Activated CD4-positive, alpha-beta T cell treated with anti-CD3 and anti-CD28 coated beads, Interleukin-2, amount 10 ng/mL, durations not matched to agents 24 days and 14 days (primary cell): ENCODE measurements at regions not wholly inside any gene's neighbourhood (a gene's known extent, or its start where the extent isn't known, plus 50 kb on each side); places are given as distances from the start of the nearest gene placed in this dataset.
"Not testable (repeated sequence)": the region's sequence is repeated elsewhere in the genome, so short reads cannot be mapped to it uniquely, and the experiment has no call there.

Experiments
- DNase-seq: peaks from one replicate; pipeline ENCODE4 v3.0.0; 2022
- H3K27ac Mint-ChIP-seq: one replicate; pipeline ENCODE4 v1.8.0; 2022; ENCODE audit warnings: mild to moderate bottlenecking, mixed read lengths
- H3K27me3 Mint-ChIP-seq: one replicate; pipeline ENCODE4 v1.8.0; 2022; ENCODE audit warnings: mixed read lengths
- H3K36me3 Mint-ChIP-seq: one replicate; pipeline ENCODE4 v1.8.0; 2022; ENCODE audit warnings: low read depth, mild to moderate bottlenecking, mixed read lengths
- H3K4me1 Mint-ChIP-seq: one replicate; pipeline ENCODE4 v1.8.0; 2021; ENCODE audit warnings: mixed read lengths
- H3K4me3 Mint-ChIP-seq: one replicate; pipeline ENCODE4 v1.8.0; 2022; ENCODE audit warnings: mild to moderate bottlenecking, moderate library complexity, mixed read lengths
- H3K9me3 Mint-ChIP-seq: one replicate; pipeline ENCODE4 v1.8.0; 2021; ENCODE audit warnings: mixed read lengths
- intact Hi-C: fragments of 100-400 bp; cut with micrococcal nuclease; formaldehyde crosslinking; loops from one replicate; pipeline ENCODE4 v1.15.1; 2023

DNA sequence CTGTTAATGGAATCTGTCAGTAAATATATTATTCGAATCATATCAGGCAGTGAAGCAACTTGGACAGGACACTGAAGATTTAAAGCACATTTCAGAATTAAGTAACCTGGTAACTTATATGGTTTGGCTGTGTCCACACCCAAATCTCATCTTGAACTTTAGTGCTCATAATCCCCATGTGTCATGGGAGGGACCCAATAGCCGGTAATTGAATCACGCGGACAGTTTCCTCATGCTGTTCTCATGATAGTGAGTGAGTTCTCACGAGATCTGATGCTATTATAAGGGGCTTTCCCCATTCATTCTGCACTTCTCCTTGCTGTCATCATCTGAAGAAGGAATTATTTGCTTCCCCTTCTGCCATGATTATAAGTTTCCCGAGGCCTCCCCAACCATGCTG lies 83.2 kb upstream of the COL1A2 start:
- no peak overlapping the region for H3K27ac Mint-ChIP-seq
- H3K4me1 Mint-ChIP-seq = no peaks in the 10 kb centered on the region
- no peak overlapping the region for H3K4me3 Mint-ChIP-seq
- H3K9me3 Mint-ChIP-seq = no peaks in the 10 kb centered on the region
- intact Hi-C loops = no loop called here
- no peak for DNase-seq
- H3K36me3 Mint-ChIP-seq = no peaks in the 10 kb centered on the region
- peaks cover 2% of the 10 kb centered on the region for H3K27me3 Mint-ChIP-seq

DNA sequence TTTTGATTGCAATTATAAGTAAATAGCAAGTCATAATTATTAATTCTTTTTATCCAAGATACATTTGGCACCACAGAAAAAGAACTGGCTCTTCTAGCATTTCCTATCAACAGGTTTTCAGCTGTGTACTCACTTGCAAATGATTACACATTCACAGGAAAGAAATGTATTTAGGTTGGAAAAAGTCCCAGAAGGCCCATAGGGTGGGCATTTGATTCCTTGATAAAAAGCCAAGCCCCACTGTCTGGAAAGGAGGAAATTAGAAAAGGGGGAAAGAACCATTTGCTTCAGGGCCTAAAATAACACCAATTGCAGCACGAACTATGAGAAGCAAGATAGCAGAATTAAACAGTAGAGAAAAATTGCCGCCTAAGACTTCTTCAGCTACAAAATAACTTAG lies 80.8 kb upstream of the COL1A2 start:
- no peaks in the 10 kb centered on the region for H3K9me3 Mint-ChIP-seq
- H3K4me1 Mint-ChIP-seq = no peaks in the 10 kb centered on the region
- DNase-seq = no peak
- no peaks in the 10 kb centered on the region for H3K36me3 Mint-ChIP-seq
- H3K4me3 Mint-ChIP-seq = no peak overlapping the region
- intact Hi-C loops = no loop called here
- H3K27me3 Mint-ChIP-seq = peaks cover 2% of the 10 kb centered on the region
- H3K27ac Mint-ChIP-seq = no peak overlapping the region

DNA sequence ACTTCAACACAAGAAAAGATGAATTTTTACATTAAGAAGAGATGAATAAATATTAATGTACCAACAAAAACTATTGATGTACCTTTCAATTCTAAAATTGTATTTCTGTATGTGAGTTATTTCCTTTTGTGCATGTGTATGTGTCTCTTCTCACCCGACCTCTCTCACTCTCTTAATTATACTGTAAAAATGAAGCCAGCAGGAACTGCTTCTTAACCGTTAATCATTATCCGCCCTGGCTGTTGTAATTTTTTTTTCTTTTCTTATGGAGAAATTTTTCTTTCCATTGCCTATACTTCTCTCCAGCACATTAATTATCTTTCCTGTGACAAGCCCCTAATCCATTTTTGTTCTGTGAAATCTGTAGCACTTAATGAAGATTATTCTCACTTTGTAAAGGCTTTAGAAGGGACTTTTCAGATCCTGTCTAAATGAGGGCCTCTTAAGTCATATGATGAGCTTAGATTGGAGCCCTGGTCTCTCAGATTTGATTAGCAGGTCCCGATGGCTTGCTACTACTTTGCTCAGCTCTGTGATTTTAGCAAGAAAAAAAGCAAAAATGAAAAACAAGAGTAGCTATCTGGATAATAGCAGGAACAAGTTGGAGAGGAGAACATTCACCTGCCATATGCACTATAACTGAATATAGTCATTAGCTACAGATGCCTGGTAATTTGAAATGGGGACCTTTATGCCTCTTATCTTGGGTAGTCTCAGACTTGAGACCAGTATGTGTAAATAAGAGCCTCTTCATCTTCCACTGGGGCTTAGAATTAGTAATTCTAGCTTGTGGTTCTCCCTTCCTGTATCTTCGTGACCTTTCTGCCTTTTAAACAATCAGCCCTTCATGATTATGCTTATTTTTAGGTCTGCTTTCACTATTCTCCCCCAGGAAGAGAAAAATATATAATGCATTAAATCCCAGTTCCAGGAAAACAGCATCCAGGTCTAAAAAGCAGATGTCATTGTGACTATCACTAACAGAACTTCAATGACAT lies 80.0 kb upstream of the COL1A2 start:
- no peak overlapping the region for H3K4me3 Mint-ChIP-seq
- H3K27ac Mint-ChIP-seq = no peak overlapping the region
- no peaks in the 10 kb centered on the region for H3K36me3 Mint-ChIP-seq
- intact Hi-C loops = no loop called here
- DNase-seq = no peak
- no peaks in the 10 kb centered on the region for H3K9me3 Mint-ChIP-seq
- peaks cover 2% of the 10 kb centered on the region for H3K27me3 Mint-ChIP-seq
- H3K4me1 Mint-ChIP-seq = no peaks in the 10 kb centered on the region

DNA sequence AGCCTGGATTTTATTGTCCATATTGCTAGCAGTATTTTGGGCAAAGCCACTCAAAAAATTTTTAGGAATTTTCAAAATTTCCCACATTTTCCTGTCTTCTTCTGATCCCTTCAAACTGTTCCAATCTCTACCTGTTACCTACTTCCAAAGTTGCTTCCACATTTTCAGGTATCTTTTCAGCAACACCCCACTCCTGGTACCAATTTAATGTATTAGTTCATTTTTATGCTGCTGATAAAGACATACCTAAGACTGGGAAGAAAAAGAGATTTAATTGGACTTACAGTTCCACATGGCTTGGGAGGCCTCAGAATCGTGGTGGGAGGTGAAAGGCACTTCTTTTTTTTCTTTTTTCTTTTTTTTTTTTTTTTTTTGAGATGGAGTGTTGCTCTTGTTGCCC lies 73.6 kb upstream of the COL1A2 start:
- intact Hi-C loops, H3K36me3 Mint-ChIP-seq, H3K4me1 Mint-ChIP-seq, H3K4me3 Mint-ChIP-seq, DNase-seq, H3K9me3 Mint-ChIP-seq, H3K27me3 Mint-ChIP-seq, H3K27ac Mint-ChIP-seq: not testable (repeated sequence)

DNA sequence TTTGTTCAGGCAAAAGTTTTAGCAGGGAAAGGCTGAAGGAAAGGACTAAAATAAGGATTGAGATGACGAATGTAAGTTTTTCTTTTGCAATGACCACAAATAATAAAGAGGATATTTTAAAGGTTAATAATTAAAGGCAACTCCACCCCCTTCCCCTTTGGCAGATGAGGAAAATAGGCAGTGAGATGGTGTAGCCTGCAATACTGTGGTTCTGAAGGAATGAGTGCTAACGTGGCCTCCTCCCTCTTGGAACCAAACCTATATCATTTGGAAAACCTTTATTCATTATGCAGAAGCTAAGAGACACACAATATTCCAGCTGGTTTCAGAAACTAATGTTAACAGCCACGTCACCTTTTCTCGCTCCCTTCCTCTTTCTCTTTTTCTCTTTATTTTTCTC lies 70.9 kb upstream of the COL1A2 start:
- Mint-ChIP-seq H3K4me1 (no peaks in the 10 kb centered on the region), H3K36me3 (peaks cover 2% of the 10 kb centered on the region), H3K27ac (no peak overlapping the region), H3K9me3 (peaks cover 11% of the 10 kb centered on the region), H3K27me3 (no peaks in the 10 kb centered on the region), H3K4me3 (no peak overlapping the region)
- DNase-seq = no peak
- intact Hi-C loops = no loop called here

DNA sequence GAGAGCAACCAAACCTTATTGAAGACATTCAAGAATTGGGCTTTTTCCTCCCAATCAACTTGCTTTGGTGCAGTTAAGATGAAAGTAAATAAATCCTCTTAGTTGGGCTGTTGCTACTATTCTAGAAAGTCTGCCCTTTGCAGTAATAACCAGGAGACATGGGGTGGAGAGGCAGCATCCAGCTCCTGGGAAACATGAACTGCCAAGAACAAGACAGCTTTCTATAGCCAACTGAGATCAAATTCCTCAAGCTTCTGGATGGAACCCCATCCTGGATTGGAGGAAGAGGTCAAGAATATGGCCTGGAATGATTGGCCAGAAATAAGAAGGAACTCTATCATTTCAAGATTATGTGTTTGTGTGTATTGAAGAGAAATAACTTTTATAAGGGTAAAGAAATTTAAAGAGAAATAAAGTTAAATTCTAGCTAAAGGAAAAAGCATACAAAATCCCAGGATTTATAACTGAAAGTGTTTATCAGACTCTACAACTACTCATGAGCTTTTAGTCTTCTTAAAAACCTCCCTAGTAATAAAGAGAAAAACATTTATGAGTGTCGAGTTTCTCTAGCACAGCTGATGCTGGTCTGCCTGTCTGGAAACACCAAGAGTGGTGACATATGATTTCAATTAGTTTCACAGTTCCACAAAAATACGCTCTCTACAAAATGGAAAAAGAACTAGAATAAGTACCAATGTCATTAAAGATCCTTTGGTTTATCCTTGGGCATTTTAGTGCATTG lies 70.1 kb upstream of the COL1A2 start:
- H3K4me1 Mint-ChIP-seq = no peaks in the 10 kb centered on the region
- H3K9me3 Mint-ChIP-seq = peaks cover 11% of the 10 kb centered on the region
- intact Hi-C loops = no loop called here
- peaks cover 2% of the 10 kb centered on the region for H3K36me3 Mint-ChIP-seq
- no peak overlapping the region for H3K4me3 Mint-ChIP-seq
- H3K27me3 Mint-ChIP-seq = no peaks in the 10 kb centered on the region
- no peak overlapping the region for H3K27ac Mint-ChIP-seq
- DNase-seq = no peak

DNA sequence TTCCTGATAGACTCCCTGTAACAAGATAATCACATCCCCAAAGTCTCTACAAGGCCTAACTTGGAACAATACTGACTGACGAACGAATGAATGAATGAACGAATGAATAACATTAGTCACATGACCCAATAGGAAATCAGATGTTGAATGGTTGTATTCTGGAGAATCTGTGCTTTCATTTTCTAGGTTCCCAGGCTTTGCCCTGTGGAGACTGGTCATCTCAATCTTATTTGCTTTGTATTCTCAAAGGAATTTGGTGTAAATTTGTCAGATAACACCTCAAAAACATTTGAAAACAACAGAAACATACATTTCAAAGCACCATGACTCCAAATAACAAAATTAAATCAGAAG lies 69.6 kb upstream of the COL1A2 start:
- Mint-ChIP-seq H3K27ac (no peak overlapping the region), H3K27me3 (no peaks in the 10 kb centered on the region), H3K4me3 (no peak overlapping the region), H3K36me3 (peaks cover 2% of the 10 kb centered on the region), H3K9me3 (peaks cover 11% of the 10 kb centered on the region), H3K4me1 (no peaks in the 10 kb centered on the region)
- no peak for DNase-seq
- intact Hi-C loops = no loop called here

DNA sequence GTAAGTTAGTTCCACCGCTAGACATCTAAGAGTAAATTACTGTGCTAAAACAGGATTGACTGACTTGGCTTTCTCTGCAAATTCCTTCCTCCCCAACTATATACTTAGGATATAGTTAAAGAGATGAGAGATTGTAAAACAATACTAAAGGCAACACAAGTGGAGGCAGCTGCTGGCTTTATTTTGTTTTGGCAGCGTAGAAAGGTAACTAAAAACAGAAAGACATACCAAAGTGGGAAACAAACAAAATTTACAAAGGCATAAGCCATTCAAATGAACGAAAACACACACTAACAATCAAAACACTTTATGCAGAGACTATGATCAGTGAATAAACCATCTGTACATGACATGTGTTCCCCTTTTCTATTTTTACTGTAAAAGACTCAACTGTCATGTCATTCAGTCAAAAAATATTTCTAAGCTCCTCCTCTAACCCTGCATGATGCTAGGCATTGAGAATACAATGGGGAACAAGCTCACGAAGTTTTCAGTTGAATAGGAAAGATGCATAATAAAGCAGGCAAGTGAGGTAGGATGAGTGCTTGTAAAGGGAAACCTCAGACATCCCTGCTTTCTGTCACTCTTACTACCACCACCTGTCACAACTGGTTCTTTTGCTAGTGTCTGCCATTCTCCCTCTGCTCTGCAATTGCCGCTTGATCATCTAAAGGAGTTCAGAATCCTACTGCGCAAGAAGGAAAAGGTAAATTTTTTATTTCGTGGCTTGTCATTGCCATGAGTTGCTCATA lies 64.2 kb upstream of the COL1A2 start:
- Mint-ChIP-seq H3K27me3 (no peaks in the 10 kb centered on the region), H3K4me1 (no peaks in the 10 kb centered on the region), H3K4me3 (no peak overlapping the region), H3K9me3 (peaks cover 11% of the 10 kb centered on the region), H3K27ac (no peak overlapping the region), H3K36me3 (no peaks in the 10 kb centered on the region)
- no peak for DNase-seq
- intact Hi-C loops = no loop called here

DNA sequence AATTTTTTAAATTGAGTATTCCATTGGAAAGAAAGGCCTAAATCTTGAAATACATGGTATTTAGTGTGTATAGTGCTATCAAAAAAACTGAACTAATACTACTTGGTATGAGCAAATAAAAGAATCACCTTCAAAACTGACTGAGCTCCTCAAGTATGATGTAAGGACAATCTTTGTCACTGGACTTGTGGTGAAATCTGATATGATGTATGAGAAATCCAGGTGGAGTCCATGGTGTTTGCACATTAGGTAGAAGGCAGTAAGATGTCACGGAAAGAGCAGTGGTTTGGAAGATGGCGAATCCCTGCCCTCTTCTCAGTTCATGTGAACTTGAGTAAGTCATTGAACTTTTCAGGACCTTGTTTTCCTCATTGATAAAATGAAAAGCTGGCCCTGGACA lies 62.1 kb upstream of the COL1A2 start:
- no peak for DNase-seq
- intact Hi-C loops = no loop called here
- Mint-ChIP-seq H3K9me3 (no peaks in the 10 kb centered on the region), H3K36me3 (no peaks in the 10 kb centered on the region), H3K27ac (no peak overlapping the region), H3K4me1 (no peaks in the 10 kb centered on the region), H3K4me3 (no peak overlapping the region), H3K27me3 (no peaks in the 10 kb centered on the region)

DNA sequence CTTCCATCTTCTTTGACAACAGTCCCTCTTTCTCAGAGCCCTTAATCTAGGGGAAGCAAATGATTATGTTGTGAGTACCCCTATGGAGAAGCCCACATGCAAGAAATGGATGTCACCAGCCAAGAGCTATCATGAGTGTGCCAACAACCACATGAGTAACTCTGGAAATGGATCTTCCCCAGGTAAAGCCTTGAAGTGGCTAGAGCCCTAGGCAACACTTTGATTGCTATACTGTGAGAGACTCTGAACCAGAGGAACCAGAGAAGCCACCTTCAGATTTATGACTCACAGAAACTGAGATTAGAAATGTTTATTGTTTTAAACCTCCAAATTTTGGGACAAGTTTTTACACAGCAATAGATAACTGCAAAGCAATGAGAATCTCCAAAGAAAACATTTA lies 60.9 kb upstream of the COL1A2 start:
- intact Hi-C loops = no loop called here
- DNase-seq = no peak
- no peaks in the 10 kb centered on the region for H3K4me1 Mint-ChIP-seq

DNA sequence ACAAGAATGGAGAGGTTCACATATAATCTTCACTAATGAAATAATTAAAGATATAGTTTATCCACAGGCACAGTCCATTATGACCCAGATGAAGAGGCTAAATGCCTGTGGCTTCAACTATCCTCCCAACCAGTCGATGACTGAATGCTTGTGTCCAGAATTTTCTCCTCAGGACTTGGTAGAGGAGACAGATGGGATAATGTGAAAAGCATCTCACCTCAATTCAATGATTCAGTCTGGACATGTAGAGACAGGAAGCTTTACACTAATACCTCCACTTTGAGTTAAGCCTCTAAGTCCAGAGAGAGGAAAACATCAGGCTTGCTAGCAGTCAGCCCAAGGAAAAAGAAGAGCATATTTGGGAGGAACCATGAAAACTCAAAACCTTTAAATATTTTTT lies 59.1 kb upstream of the COL1A2 start:
- Mint-ChIP-seq H3K27me3 (peaks cover 5% of the 10 kb centered on the region), H3K9me3 (no peaks in the 10 kb centered on the region), H3K4me1 (peaks cover 3% of the 10 kb centered on the region), H3K4me3 (no peak overlapping the region), H3K27ac (no peak overlapping the region), H3K36me3 (no peaks in the 10 kb centered on the region)
- DNase-seq = no peak
- intact Hi-C loops = no loop called here

More for the DNA sequence above, 60.9 kb upstream of the COL1A2 start:
- no peak overlapping the region for H3K27ac Mint-ChIP-seq
- H3K36me3 Mint-ChIP-seq = no peaks in the 10 kb centered on the region
- peaks cover 1% of the 10 kb centered on the region for H3K27me3 Mint-ChIP-seq
- no peaks in the 10 kb centered on the region for H3K9me3 Mint-ChIP-seq
- no peak overlapping the region for H3K4me3 Mint-ChIP-seq

DNA sequence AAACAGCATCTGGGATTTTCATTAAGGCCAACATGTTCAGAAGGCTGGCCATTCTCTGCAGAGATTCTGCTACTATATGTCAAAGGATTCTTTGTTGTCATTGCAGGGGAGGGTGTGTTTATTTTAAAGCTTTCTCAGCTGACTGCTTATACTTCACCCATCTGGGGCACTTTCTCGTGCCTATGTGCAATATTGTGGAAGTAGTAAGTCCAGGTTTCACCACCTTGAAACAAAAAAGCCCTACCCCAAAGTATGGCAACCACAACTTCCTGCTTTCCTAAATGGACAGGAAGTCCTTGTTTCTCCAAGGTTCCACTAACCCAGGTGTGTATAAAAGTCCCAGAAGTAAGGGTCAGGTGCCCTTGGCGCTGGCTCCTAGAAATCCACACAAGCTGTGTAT lies 58.7 kb upstream of the COL1A2 start:
- Mint-ChIP-seq H3K4me1 (peaks cover 3% of the 10 kb centered on the region), H3K36me3 (no peaks in the 10 kb centered on the region), H3K9me3 (no peaks in the 10 kb centered on the region), H3K4me3 (no peak overlapping the region), H3K27ac (no peak overlapping the region), H3K27me3 (peaks cover 5% of the 10 kb centered on the region)
- no peak for DNase-seq
- intact Hi-C loops = no loop called here

DNA sequence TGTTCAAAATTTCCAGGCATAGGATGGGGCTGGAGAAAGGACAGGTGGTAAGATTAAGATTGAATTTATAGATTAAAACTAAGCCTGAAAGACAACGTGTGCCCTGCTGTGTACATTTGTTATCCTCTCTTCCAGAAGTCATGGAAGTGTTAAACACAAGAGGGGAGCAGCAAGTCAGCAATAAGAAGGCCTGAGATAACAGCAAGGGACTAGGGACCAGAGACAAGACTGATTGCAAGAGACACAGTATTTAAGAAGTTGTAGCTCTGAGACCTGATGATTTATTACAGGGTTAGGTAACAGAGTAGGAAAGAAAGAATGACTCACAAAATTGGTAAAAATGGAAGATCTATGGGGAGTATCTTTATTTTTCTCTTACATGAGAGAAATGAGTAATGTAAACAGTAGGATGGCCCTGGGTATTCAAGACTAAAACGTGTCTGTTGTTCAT lies 55.7 kb upstream of the COL1A2 start:
- Mint-ChIP-seq H3K36me3 (no peaks in the 10 kb centered on the region), H3K4me1 (peaks cover 3% of the 10 kb centered on the region), H3K27ac (no peak overlapping the region), H3K27me3 (peaks cover 5% of the 10 kb centered on the region), H3K9me3 (no peaks in the 10 kb centered on the region), H3K4me3 (no peak overlapping the region)
- no peak for DNase-seq
- intact Hi-C loops = no loop called here

DNA sequence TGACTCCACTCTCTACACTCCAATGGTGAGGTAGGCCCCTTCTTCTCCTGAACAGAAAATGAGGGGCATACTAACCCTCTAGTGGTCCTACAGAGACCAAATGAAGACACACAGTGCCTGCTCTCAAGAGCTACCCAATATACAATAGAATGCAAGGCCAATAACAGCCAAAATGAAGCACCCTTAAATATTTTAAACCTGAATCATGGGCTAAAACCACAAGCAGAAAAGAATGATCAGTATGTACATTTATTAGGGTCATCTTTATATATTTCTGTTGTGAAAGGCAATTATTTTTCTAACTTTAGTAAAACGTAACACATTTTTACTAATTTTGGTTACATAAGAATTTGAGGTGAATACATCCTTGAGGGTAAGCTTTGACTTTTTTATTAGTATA lies 49.9 kb upstream of the COL1A2 start:
- Mint-ChIP-seq H3K9me3 (no peaks in the 10 kb centered on the region), H3K36me3 (no peaks in the 10 kb centered on the region), H3K27ac (no peak overlapping the region), H3K4me3 (no peak overlapping the region), H3K4me1 (no peaks in the 10 kb centered on the region), H3K27me3 (peaks cover 5% of the 10 kb centered on the region)
- no peak for DNase-seq
- intact Hi-C loops = no loop called here
